SK-N-SH (cell line): ENCODE measurements at regions not wholly inside any gene's neighbourhood (a gene's known extent, or its start where the extent isn't known, plus 50 kb on each side); places are given as distances from the start of the nearest gene placed in this dataset.

Source experiments
- GABPA ChIP-seq: IDR thresholded peaks from 2 replicates; pipeline ENCODE4 v1.4.0; 2012; ENCODE audit warnings: low read depth, mild to moderate bottlenecking
- MXI1 ChIP-seq: IDR thresholded peaks from 2 replicates; pipeline ENCODE4 v1.6.1; 2012; ENCODE audit warnings: mild to moderate bottlenecking, low read depth, low read length, improper control_type of control experiment
- NRF1 ChIP-seq: IDR thresholded peaks from 2 replicates; pipeline ENCODE4 v1.6.1; 2012; ENCODE audit warnings: low read depth, mild to moderate bottlenecking, low read length

DNA sequence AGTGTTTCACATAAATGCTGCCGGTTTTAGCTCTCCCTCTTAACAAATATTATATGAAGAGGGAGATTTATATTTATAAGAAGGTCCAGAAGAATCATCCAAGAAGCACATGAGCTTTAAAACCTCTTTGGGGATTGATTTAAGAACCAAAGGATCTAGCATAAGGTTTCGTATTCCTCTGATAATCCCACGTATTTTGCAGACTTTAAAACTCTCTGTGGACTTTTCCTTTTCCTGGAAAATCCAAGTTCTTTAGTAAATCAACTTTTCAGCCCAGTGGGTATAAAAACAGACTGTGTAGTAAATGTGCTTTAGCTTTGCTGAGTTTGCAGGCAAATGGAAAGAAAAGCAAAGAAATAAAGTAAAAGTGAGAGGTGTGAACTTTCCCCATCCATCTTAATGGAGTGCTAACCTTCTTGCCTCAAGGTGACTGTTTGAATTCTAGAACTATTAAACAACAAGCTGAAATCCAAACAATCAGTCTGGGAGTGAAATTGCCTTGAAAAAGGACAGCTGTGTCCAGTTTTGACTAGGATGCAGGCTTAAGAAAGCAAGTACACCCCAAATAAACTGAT is 363.4 kb upstream of the SLC24A2 start:
- TF ChIP-seq MXI1 (no peak), GABPA (no peak), NRF1 (no peak)
